Kidney glomerular epithelial cell (primary cell): ENCODE measurements at regions not wholly inside any gene's neighbourhood (a gene's known extent, or its start where the extent isn't known, plus 50 kb on each side); places are given as distances from the start of the nearest gene placed in this dataset.
"Not testable (repeated sequence)": the region's sequence is repeated elsewhere in the genome, so short reads cannot be mapped to it uniquely, and the experiment has no call there.

ENCODE experiments used
- DNase-seq: peaks from one replicate; lab custom pipeline; 2025; lab: John Stamatoyannopoulos, UW

GRCh38 chr4:189769131-189769530, 171.5 kb upstream of the FRG1 start:
- DNase-seq: no peak

DNA sequence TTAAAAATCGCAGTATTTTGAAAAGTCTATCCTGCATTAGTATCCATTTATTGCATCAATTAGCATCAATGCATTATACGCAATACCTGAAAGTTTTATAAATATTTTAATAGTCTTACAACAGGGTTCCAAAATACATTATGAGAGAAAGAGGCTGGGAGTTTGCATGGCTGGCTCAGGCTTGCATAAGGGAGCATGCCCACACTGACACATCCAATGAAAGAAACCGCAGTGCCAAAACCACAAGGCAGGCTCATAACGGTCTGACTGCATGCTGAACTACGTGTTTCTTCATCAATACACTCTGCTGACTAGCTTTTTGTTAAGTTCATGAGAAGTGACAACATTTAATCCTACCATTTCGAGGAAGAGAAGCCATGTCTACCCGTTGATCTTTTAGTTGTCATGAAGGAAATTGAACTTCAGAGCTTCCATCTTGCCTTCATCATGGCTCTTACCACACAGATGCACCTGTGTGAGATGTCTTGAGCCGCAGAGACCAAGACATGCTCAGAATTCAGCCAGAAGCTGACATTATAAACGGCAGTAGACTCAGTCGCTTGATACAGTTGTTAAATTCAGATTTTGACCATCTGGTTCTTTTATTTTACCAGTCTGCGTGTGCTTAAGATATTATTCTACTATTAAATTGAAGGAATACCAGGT, 168.8 kb upstream of the FRG1 start:
- DNase-seq: no peak

DNA sequence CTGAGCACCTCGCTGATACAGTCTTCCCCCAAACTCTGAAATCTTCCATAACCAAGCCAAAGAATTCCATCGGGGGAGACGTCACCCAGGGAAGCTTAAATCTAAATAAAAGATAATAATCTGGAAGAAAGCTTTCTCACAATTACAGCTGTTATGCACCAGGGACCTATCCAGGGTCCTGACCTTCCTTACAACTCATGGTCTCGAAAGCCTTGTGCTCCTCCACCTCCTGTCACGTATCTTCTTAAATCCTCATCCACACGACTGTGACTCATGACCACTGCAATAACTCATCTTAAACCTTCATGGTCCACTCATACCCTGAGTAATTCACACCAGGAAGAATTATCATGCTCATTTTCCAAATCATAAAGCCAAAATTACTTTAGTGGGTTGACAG, 166.8 kb upstream of the FRG1 start:
- peak; percentile 4 for DNase-seq

DNA sequence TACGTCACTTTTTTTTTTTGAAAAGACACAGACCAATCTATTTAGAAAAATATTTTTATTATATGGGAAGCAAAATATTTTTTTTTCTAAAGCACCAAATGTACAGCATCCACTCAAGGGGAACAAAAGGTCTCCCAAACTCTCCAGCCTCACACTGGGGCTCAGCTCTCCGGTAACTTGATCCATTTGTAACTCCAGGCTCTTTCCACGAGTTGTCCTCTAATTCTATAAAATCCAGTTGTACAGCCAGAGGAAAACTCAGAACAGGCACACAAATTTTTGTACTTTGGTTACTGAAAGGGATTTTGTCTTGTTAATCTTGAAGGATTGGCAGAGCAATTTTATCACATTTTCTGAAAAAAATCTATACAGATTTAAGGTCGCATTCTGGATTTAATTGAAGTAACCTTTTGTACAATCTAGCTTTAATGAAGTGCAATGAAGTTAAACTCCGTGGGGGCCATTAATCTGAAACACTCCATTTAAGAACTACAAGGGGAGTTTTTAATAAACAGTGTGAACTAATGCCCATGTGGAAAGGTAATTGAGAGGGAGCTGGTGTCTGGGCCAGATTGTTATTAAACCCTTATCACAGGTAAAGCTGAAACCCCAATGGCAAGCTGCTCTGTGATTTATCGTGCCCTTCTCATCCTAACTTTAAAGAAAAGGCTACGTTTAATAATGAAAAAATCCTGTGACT, 161.2 kb upstream of the FRG1 start:
- no peak for DNase-seq

DNA sequence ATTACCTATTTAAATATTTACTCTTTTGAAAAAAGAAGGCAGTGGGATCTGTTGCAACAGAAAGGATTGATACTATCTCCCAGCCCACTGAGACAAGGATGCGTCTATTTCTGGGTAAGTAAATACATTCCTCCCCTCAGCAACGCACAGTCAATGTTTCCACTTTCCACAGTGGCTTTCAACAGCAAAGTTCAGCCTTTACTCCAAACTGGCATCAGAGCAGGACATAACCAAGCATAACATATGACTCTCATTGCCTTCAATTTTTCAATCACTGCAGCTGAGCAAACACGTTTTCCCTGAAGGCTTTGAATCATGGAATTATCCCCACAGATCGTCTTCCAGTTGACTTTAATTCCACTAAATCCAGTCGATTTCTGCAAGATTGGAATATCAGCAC, 160.3 kb upstream of the FRG1 start:
- no peak for DNase-seq

DNA sequence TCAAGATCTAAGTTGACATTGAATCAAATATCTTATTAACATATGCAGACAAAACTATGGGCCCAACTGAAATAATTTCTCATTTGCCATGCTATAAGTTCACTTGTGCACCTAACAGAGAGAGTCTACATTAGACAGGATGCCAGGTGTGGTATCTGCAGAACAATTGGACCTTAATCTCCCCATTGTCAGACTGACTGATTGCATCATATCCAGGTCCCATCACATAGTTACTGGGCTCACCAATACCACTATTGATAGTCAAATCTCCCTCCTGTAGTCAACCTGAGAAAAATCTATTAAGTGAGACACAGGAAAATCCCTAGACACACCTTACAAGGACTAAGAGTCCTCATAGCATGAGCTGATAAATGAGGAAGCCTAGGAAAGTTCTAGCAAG, 156.0 kb upstream of the FRG1 start:
- no peak for DNase-seq

GRCh38 chr4:189785257-189785656, 155.4 kb upstream of the FRG1 start:
- DNase-seq: no peak

GRCh38 chr4:189786447-189786846, 154.2 kb upstream of the FRG1 start:
- no peak for DNase-seq

DNA sequence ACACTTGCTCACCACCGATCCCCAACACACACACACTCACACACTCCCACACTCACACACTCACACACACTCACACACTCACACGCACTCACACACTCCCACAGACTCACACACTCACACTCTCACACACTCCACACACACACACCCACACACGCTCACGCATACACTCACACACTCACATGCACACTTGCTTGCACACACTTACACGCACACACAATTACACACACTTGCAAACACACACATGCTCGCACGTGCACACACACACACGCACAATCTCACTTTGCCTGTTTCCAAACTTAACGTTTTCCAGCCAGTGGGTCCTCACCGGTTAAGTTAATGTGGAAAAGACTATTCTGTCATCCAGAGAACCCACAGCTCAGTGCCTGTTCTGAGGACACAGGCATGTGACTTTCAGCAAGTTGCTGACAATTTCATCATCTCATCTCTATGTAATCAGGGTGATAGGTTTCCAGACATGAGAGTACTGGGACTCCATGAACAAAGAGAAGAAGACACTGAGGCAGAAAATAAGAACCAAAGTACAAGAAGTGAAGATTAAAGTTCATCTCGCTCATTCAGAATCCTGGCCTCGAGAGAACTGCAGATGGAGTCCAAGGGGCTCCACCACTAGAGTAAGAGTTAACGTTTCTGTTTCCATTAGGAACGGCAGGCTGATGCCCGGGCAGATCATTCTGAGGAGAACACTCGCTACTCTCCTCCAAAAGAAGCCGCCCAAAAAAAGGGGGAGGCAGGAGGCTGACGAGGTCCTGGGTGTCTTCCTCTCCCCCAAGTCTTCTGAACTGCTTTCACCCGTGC, 153.2 kb upstream of the FRG1 start:
- DNase-seq: no peak

GRCh38 chr4:189792924-189793618, 147.6 kb upstream of the FRG1 start:
- peak; percentile 67 for DNase-seq

DNA sequence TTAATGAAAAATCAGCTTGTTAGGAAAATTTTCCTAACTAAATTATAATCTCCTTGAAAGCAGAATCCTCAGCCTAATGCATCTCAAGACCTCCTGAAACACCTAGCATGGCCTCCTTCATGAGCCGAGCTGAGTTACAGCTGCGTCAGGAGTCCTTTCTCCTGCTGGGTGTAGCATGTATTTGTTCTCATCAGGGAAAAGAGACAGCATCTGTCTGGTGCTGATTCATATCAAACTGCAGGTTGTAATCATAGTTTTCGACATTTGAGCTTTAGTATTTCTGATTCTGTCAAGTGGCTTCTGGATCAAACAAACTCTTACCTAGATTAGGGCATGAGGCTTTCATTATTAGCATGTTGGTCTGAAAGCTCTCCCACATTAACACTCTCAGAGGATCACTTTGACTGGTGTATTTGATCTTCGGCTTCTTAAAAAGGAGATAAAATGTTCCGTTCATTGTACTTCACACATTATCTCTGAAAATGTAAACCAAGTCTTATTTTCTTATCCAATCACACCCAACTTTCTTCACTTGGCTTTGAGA, 140.1 kb upstream of the FRG1 start:
- no peak for DNase-seq

- DNase-seq: no peak
These were observed 137.8 kb upstream of the FRG1 start for GRCh38 chr4:189802884-189803283.

GRCh38 chr4:189804894-189805293, 135.8 kb upstream of the FRG1 start:
- no peak for DNase-seq

- no peak for DNase-seq
These were observed 134.2 kb upstream of the FRG1 start for GRCh38 chr4:189806506-189806905.

- no peak for DNase-seq
These were observed 133.6 kb upstream of the FRG1 start for GRCh38 chr4:189807031-189807430.

DNA sequence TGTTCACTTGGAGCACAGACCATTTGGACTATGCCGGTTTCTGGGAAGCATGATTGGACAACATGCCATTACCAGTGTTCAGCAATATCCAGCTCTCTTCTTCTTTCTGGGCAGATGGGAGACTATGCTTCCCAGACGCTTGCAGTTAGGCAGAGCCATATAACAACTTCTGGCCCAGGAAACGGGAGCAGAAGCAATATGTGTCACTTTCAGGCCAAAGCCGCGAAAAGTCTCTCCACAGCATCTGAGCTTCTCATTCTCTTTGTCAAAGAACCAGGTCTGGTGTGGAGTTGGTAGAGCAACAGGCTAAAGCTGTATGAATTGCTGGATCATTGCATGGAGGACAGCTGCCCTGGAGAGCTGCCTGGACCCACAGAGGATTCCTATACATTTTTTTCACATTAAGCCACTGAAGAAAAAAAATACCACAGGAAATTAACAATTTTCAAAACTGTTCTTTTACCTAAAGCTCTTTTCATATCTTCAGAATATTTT, 131.4 kb upstream of the FRG1 start:
- DNase-seq: no peak

DNA sequence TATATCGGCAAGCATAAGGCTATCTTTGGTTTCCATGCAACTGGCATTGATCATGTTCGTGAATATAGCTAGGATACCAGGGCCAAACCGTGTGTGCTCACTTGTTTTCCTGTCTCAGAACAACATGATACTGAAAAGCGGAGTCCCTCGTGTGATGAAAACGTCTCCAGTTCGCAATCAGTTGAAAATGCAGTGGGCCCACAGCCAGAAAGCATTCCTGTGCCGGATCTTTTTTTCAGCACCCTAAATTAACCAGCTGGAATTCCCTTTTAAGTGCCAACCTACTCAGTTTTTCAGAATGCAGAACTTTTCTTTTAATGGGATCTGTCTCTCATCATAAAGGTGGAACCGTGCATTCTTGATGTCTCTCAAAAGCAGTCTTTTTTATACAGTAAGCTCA, 130.8 kb upstream of the FRG1 start:
- no peak for DNase-seq

- DNase-seq: not testable (repeated sequence)
These were observed 130.1 kb upstream of the FRG1 start for GRCh38 chr4:189810318-189811181.

- no peak for DNase-seq
These were observed 125.1 kb upstream of the FRG1 start for GRCh38 chr4:189815404-189816192.

DNA sequence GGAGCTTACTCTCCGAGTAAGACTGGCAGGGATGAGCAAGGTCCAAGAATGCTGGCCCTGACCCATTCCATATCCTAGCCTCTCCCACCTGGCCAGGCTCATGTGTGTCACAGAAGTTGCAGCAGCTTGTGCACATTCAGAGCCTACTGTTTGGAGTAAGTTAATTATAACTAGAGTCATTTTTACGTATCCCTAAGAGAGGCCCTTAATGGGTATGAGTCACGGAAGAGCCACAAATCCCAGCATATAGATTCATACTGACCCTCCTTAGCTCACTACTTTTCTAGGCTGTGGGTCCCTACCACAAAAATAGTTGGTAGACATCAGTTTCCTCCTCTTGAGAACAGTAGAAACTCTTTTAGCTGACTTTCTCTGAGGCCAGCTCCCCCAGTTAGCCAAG, 118.3 kb upstream of the FRG1 start:
- no peak for DNase-seq
